ENCODE measurements at regions not wholly inside any gene's neighbourhood (a gene's known extent, or its start where the extent isn't known, plus 50 kb on each side); places are given as distances from the start of the nearest gene placed in this dataset.

GRCh38 chr2:71919708-71920107, 228.0 kb downstream of the CYP26B1 start (continued):
- TF ChIP-seq, protein P1, sequence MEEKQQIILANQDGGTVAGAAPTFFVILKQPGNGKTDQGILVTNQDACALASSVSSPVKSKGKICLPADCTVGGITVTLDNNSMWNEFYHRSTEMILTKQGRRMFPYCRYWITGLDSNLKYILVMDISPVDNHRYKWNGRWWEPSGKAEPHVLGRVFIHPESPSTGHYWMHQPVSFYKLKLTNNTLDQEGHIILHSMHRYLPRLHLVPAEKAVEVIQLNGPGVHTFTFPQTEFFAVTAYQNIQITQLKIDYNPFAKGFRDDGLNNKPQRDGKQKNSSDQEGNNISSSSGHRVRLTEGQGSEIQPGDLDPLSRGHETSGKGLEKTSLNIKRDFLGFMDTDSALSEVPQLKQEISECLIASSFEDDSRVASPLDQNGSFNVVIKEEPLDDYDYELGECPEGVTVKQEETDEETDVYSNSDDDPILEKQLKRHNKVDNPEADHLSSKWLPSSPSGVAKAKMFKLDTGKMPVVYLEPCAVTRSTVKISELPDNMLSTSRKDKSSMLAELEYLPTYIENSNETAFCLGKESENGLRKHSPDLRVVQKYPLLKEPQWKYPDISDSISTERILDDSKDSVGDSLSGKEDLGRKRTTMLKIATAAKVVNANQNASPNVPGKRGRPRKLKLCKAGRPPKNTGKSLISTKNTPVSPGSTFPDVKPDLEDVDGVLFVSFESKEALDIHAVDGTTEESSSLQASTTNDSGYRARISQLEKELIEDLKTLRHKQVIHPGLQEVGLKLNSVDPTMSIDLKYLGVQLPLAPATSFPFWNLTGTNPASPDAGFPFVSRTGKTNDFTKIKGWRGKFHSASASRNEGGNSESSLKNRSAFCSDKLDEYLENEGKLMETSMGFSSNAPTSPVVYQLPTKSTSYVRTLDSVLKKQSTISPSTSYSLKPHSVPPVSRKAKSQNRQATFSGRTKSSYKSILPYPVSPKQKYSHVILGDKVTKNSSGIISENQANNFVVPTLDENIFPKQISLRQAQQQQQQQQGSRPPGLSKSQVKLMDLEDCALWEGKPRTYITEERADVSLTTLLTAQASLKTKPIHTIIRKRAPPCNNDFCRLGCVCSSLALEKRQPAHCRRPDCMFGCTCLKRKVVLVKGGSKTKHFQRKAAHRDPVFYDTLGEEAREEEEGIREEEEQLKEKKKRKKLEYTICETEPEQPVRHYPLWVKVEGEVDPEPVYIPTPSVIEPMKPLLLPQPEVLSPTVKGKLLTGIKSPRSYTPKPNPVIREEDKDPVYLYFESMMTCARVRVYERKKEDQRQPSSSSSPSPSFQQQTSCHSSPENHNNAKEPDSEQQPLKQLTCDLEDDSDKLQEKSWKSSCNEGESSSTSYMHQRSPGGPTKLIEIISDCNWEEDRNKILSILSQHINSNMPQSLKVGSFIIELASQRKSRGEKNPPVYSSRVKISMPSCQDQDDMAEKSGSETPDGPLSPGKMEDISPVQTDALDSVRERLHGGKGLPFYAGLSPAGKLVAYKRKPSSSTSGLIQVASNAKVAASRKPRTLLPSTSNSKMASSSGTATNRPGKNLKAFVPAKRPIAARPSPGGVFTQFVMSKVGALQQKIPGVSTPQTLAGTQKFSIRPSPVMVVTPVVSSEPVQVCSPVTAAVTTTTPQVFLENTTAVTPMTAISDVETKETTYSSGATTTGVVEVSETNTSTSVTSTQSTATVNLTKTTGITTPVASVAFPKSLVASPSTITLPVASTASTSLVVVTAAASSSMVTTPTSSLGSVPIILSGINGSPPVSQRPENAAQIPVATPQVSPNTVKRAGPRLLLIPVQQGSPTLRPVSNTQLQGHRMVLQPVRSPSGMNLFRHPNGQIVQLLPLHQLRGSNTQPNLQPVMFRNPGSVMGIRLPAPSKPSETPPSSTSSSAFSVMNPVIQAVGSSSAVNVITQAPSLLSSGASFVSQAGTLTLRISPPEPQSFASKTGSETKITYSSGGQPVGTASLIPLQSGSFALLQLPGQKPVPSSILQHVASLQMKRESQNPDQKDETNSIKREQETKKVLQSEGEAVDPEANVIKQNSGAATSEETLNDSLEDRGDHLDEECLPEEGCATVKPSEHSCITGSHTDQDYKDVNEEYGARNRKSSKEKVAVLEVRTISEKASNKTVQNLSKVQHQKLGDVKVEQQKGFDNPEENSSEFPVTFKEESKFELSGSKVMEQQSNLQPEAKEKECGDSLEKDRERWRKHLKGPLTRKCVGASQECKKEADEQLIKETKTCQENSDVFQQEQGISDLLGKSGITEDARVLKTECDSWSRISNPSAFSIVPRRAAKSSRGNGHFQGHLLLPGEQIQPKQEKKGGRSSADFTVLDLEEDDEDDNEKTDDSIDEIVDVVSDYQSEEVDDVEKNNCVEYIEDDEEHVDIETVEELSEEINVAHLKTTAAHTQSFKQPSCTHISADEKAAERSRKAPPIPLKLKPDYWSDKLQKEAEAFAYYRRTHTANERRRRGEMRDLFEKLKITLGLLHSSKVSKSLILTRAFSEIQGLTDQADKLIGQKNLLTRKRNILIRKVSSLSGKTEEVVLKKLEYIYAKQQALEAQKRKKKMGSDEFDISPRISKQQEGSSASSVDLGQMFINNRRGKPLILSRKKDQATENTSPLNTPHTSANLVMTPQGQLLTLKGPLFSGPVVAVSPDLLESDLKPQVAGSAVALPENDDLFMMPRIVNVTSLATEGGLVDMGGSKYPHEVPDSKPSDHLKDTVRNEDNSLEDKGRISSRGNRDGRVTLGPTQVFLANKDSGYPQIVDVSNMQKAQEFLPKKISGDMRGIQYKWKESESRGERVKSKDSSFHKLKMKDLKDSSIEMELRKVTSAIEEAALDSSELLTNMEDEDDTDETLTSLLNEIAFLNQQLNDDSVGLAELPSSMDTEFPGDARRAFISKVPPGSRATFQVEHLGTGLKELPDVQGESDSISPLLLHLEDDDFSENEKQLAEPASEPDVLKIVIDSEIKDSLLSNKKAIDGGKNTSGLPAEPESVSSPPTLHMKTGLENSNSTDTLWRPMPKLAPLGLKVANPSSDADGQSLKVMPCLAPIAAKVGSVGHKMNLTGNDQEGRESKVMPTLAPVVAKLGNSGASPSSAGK (IDR thresholded peaks at IDR 0.05), result no peak
- TF ChIP-seq, protein P2, sequence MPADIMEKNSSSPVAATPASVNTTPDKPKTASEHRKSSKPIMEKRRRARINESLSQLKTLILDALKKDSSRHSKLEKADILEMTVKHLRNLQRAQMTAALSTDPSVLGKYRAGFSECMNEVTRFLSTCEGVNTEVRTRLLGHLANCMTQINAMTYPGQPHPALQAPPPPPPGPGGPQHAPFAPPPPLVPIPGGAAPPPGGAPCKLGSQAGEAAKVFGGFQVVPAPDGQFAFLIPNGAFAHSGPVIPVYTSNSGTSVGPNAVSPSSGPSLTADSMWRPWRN (IDR thresholded peaks at IDR 0.05; ENCODE audit: low read depth), result no peak
- TF ChIP-seq NR3C1 (CRISPR knock-in tag; IDR thresholded peaks at IDR 0.05), result no peak
- no peak for TF ChIP-seq GTF3C2 (IDR thresholded peaks at IDR 0.05; ENCODE audit: borderline replicate concordance, extremely low read depth, insufficient read length)
- TF ChIP-seq COPS2 (conservative IDR thresholded peaks at IDR 0.05), result no peak
- TF ChIP-seq RCOR1 (IDR thresholded peaks at IDR 0.05; ENCODE audit: borderline replicate concordance in 1 of 2, low read depth in 2 of 2, low read length in 2 of 2), result no peak
- no peak for TF ChIP-seq MIER1 (IDR thresholded peaks at IDR 0.05; ENCODE audit: low read depth)
- no peak for TF ChIP-seq FIP1L1 (IDR thresholded peaks at IDR 0.05; ENCODE audit: low read depth, low read length, poor library complexity, severe bottlenecking)
- TF ChIP-seq C11orf30 (IDR thresholded peaks at IDR 0.05; ENCODE audit: low read depth), result no peak
- TF ChIP-seq FUS (optimal IDR thresholded peaks at IDR 0.05; ENCODE audit: low read depth, low read length), result no peak

All from K562 (cell line).